Stimulated activated naive CD8-positive, alpha-beta T cell treated with anti-CD3 and anti-CD28 coated beads, Interleukin-15, Interleukin-2, amounts not matched to agents 100 U/mL and 50 U/mL, for 24 hours (primary cell): ENCODE measurements at regions not wholly inside any gene's neighbourhood (a gene's known extent, or its start where the extent isn't known, plus 50 kb on each side); places are given as distances from the start of the nearest gene placed in this dataset.
"Not testable (repeated sequence)": the region's sequence is repeated elsewhere in the genome, so short reads cannot be mapped to it uniquely, and the experiment has no call there.

Experiments
- ATAC-seq: fragments of 150-1000 bp; cut with Tn5 transposase; one replicate; pipeline ENCODE4 v1.10.0; 2021
- DNase-seq: peaks from one replicate; pipeline ENCODE4 v3.0.0; 2021

DNA sequence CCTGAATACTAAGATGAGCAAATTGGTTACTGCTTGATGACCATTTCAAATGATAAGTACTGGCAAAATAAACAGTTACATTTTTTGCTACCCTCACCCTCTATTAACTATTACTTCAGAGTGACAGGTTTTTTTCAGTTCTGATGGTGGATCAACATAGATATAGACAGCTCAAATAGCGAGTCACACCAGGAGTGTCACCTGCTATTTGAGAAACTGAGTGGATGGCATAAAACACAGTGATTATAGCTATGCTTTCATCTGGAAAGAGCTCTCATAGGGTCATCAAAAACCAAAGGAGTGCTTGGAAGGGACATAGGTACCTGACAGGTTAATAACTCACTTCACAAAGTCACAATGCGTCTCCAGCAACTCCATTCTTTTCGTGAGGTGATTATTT, 244.5 kb upstream of the C9orf72 start:
- no peak for DNase-seq
- ATAC-seq = no peak

DNA sequence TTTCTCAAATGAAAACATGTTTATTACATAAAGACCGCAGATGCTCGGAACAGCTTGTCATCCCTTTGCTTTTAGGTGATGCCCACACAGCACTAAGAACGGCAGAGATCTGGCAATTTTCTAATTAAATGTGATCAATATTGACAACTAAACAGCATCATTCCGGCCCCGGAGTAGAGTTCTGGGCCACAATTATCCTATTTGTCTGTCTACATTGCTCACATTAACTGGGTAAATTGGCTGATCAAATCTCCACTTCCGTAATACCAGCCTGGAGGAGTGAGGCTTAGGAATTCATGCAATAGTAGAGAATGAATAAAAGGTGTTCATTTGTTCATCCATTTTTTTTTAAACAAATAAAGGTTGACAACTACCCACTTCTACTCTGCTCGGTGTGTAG, 245.1 kb upstream of the C9orf72 start:
- DNase-seq (no peak), ATAC-seq (no peak)

DNA sequence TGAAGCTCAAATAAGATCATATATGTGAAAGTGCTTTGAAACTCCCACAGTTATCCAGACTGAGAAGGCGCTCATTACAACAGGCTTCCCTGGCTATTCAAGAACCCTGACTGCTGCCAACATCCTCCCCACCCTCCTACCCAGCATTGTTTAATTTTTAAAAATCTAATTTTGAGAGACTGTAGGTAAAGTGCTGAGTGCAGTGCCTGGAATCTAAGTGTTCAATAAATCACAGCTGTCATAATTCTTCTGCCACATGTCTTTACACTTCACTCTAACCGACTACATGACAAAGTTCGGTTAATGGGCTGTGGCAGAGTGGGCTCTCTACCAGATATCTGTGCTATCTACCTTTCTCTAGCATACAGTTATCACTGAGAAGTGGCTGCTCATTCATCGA, 255.6 kb upstream of the C9orf72 start:
- no peak for DNase-seq
- no peak for ATAC-seq

GRCh38 chr9:27829621-27830020, 256.3 kb upstream of the C9orf72 start:
- ATAC-seq (no peak), DNase-seq (no peak)

- DNase-seq, ATAC-seq: not testable (repeated sequence)
Measured at GRCh38 chr9:27832108-27832507, 258.8 kb upstream of the C9orf72 start.

- ATAC-seq = no peak
Measured at GRCh38 chr9:27835286-27835685, 262.0 kb upstream of the C9orf72 start.

GRCh38 chr9:27835746-27836145, 262.5 kb upstream of the C9orf72 start:
- ATAC-seq = no peak
- no peak for DNase-seq

More at GRCh38 chr9:27835286-27835685, 262.0 kb upstream of the C9orf72 start:
- DNase-seq = no peak

DNA sequence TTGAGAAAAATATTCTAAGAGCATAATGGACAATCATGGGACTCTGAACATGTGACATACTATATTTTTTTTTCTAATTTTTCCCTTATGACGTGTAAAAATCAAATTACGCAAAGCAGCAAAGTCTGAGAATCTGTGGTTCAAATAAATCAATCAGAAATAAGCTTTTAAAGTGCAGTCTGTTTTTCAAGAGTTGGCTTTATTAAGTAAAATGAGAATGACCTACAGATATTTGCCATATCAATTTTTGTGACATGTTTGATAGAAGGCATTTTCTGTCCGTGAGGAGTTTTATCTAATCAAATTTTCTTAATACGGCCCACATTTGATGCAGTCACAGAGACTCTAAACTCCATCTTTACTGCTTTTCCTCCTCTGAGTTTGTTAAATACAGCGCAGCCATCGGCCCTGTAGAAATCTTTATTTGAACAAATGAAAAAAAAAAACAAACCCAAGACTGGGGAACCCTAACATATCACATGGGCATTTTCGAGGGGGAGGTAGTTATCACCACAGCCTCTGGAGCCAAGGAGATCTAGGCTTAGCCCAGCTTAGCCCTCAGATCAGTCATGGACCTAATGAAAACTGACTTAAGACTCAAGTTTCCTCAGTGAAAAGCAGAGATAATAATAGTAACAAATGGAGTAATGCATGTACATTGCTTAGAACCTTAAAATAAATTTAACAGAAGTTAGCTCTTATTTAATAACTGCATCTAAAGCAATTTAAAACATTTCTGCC, 263.6 kb upstream of the C9orf72 start:
- no peak for DNase-seq
- ATAC-seq = no peak

DNA sequence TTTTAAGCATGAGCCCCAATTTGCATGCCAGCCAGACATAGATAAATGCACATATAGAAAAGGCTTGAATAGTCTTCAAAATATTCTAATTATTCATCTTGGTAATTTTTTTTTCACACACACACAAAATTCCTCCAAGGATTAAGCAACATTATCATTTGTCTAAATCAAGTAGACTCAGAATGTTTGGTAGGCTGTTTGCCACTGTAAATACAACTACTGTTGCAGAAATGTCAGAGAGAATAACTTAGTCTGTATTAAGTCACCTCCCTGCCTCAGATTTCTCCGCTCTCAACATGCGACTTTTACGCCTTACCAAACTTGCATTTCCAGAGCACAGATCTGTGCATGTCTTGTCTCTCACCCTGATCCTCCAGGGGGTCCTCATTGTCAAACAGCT, 265.6 kb upstream of the C9orf72 start:
- ATAC-seq (no peak), DNase-seq (no peak)

DNA sequence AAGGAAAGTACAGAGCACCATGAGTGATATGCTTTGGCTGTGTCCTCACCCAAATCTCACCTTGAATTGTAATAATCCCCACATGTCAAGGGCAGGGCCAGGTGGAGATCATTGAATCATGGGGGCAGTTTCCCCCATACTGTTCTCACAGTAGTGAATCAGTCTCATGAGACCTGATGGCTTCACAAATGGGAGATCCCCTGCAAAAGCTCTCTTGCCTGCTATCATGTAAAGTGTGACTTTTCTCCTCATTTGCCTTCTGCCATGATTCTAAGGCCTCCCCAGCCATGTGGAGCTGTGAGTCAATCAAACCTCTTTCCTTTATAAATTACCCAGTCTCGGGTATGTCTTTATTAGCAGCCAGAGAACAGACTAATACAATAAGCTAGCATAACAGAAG, 266.5 kb upstream of the C9orf72 start:
- not testable (repeated sequence) for ATAC-seq, DNase-seq

- no peak for ATAC-seq
Measured at GRCh38 chr9:27844797-27845196, 271.5 kb upstream of the C9orf72 start.

DNA sequence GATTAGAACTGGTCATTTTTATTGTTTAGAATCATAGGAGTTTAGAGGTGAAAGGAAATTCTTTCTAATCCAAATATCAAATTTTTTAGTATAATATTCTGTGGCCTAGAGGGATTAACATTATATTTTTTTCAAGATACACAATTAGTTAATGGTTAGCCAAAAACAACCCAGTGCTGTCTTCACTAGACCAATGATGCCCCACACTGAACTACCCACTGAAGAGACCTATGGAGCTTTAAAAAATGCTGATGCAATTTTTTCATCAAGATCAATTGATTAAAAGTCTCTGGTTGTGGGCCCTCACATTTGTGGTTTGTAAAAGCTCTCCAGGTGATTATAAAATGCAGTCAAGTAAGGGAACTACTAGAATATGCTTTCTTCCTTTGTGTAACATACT, 274.1 kb upstream of the C9orf72 start:
- ATAC-seq (no peak), DNase-seq (no peak)

More at GRCh38 chr9:27844797-27845196, 271.5 kb upstream of the C9orf72 start:
- DNase-seq = no peak

- ATAC-seq (no peak), DNase-seq (no peak)
Measured at GRCh38 chr9:27847818-27848217, 274.5 kb upstream of the C9orf72 start.

DNA sequence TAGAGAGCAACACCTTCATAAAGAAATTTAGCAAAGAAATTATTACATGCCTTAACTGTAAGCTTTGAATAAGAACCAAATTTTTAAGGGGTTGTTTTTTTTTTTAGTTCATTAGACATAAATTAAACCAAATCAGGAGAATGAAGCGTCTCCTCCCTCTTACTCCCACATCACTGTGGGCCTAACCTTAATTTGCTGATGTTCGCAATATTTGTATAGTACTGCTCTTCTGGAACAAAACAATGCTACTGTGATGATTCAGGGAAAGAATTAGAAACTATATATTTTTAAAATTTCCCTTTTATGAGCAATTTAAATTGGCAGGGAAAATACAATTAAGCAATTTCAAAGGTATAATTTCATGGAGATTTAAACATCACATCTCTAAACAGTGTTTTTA, 275.0 kb upstream of the C9orf72 start:
- no peak for ATAC-seq

GRCh38 chr9:27851858-27852257, 278.6 kb upstream of the C9orf72 start:
- ATAC-seq (no peak), DNase-seq (no peak)

More for the DNA sequence above, 275.0 kb upstream of the C9orf72 start:
- DNase-seq = no peak

DNA sequence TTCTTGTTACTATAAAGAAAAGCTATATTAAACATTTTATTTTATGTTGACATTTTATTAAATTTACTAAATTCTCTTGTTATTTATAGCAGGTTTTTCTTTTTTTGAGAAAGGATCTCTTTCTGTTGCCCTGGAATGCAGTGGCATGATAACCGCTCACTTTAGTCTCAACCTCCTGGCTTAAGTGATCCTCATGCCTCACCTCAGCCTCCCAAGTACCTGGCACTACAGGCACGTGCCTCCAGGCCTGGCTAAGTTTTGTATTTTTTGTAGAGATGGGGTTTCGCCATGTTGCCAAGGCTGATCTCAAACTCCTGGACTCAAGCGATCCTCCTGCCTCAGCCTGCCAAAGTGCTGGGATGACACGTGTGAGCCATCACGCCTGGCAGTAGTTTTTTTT, 280.2 kb upstream of the C9orf72 start:
- ATAC-seq (no peak), DNase-seq (no peak)

GRCh38 chr9:27856054-27856453, 282.8 kb upstream of the C9orf72 start:
- ATAC-seq = no peak

GRCh38 chr9:27856748-27857147, 283.5 kb upstream of the C9orf72 start:
- ATAC-seq (no peak), DNase-seq (no peak)

More at GRCh38 chr9:27856054-27856453, 282.8 kb upstream of the C9orf72 start:
- no peak for DNase-seq

- ATAC-seq = no peak
- DNase-seq = no peak
Measured at GRCh38 chr9:27861887-27862286, 288.6 kb upstream of the C9orf72 start.

DNA sequence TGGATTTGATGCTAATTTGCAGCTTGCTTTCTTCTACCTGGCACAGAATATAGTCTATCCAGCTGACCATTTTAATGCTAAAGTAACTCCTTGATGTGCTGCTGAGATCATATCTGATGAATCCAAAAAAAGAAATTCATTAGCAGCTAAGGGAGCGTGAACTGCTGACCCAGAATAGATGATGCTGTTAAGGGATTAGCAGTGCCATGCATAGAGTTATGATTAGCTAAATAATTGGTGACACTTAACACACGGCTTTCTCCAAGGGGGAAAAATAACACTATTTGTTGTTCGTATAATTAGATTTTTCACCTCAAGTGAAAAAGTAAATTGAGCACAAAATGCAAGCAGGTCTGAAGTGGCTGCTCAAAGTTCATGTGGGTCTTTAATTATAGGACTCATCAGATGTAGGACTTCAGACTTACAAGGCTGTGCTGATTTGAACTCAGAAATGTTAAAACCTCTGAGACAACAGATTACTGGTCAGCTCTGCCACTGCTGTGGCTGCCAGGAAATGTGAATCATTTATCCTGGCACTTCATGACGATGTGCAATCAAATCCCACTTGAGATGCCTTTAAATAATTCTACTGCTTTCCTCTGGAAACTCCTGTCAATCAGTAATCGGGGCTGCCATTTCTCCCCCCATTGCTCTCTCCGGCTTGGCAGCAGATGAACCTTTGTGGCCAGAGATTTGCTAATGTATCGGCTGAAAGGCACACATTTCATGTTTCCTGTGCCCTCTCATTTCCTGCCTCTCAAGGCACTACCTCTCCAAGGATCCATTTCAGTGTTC, 291.6 kb upstream of the C9orf72 start:
- ATAC-seq (no peak), DNase-seq (no peak)

DNA sequence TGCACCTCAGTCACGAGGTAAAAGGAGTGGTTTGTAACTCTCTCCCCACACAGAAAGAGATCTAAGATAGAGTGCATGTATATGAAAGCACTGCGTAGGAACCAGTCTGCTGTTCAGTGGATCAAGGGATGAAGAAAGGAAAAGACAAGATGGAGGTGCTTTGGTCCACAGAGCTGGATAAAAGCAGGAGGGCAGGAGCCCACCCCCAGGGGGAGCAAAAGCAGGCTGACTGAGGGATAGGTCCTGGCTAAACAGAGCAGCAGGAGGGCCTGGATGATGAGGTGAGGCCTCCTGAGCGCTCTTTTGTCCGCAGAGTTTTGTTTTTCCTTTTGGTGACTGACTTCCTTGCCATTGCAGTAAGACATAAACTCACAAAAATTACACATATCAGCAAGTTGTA, 293.5 kb upstream of the C9orf72 start:
- DNase-seq = no peak

GRCh38 chr9:27870404-27870803, 297.1 kb upstream of the C9orf72 start:
- no peak for DNase-seq
- ATAC-seq = no peak

More for the DNA sequence above, 293.5 kb upstream of the C9orf72 start:
- no peak for ATAC-seq

- no peak for DNase-seq
- ATAC-seq = no peak
Measured at GRCh38 chr9:27880156-27880555, 306.9 kb upstream of the C9orf72 start.
